Epithelial cell of esophagus (primary cell): ENCODE measurements at regions not wholly inside any gene's neighbourhood (a gene's known extent, or its start where the extent isn't known, plus 50 kb on each side); places are given as distances from the start of the nearest gene placed in this dataset.
A peak's percentile ranks its signal among the peaks of the same experiment; 100 is the strongest.

Experiments
- DNase-seq: peaks from one replicate; pipeline ENCODE4 v3.0.0; 2010; ENCODE audit warnings: low read depth
- H3K4me3 ChIP-seq: 2 replicates; pipeline ENCODE4 v1.5.1; 2011; ENCODE audit warnings: mild to moderate bottlenecking, low read length, control low read depth
- CTCF ChIP-seq: IDR thresholded peaks from 2 replicates; pipeline ENCODE4 v1.5.1; 2011; ENCODE audit warnings: low read depth, mild to moderate bottlenecking, low read length, control low read depth, inconsistent platforms; ENCODE audit not compliant: insufficient read depth; ENCODE audit errors: missing control alignments

- no peak for DNase-seq
- TF ChIP-seq CTCF: no peak
Measured at GRCh38 chr16:80051040-80051439, 450.5 kb upstream of the MAF start.

GRCh38 chr16:80048250-80048649 lies 447.7 kb upstream of the MAF start:
- DNase-seq: no peak
- TF ChIP-seq CTCF: no peak
- H3K4me3 ChIP-seq: no peak overlapping the region

More at GRCh38 chr16:80051040-80051439, 450.5 kb upstream of the MAF start:
- H3K4me3 ChIP-seq: no peak overlapping the region

DNA sequence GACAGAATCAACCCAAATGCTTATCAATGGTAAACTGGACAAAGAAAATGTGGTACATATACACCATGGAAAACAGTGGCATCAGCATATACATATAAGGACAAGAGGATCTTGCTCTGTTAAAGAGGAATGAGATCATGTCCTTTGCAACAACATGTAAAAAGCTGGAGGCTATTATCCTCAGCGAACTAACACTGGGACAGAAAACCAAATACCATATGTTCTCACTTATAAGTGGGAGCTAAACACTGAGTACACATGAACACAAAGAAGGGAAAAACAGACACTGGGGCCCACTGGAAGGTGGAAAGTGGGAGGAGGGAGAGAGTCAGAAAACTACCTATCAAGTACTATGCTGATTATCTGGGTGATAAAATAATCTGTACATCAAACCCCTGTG lies 447.3 kb upstream of the MAF start:
- DNase-seq: peak; percentile 72
- TF ChIP-seq CTCF: no peak
- H3K4me3 ChIP-seq: no peak overlapping the region

DNA sequence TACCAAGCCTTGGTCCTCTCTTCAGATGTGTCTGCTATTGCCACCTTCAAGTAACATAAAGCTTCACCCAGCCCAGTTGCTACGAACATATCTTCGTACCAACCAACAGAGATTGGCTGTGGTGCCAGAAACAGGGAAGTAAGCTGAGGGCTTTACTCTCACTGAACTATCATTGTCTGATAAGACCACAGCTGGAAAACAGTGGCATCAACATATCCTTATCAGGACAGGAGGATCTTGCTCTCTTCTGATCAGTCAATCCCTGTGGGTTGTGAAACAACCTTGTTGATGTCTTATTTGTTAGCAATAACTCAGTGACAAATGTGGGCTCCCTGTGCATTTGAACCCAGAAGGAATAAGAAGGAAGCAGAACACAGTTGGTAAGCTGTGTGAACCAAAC lies 446.3 kb upstream of the MAF start:
- TF ChIP-seq CTCF: no peak
- H3K4me3 ChIP-seq: no peak overlapping the region
- no peak for DNase-seq

- DNase-seq: no peak
- no peak overlapping the region for H3K4me3 ChIP-seq
- TF ChIP-seq CTCF: no peak
Measured at GRCh38 chr16:80046261-80046660, 445.7 kb upstream of the MAF start.

DNA sequence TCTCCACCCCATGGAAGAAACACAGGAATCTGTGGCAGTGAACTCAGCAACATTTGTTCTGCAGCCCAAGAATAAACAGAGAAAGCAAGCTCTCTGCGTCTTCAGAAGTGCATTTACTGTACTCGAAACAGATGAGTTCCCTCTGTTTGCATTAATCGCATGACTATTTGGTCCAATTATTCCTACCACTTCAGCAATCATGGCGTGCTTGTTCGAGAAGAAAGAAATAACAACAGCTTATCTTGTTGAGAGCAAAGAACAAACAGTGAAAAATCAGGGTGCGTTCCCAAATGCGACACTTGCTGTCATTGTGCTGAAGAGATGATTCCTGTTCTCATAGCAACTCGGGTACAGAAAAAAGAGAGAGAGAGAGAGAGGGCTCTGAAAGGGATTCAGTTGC lies 445.3 kb upstream of the MAF start:
- no peak overlapping the region for H3K4me3 ChIP-seq
- DNase-seq: no peak
- no peak for TF ChIP-seq CTCF

GRCh38 chr16:80041410-80041809 lies 440.9 kb upstream of the MAF start:
- no peak for TF ChIP-seq CTCF
- H3K4me3 ChIP-seq: no peak overlapping the region
- no peak for DNase-seq
